Left lung (tissue), 4 donors: ENCODE measurements at regions not wholly inside any gene's neighbourhood (a gene's known extent, or its start where the extent isn't known, plus 50 kb on each side); places are given as distances from the start of the nearest gene placed in this dataset.
"Not testable (repeated sequence)": the region's sequence is repeated elsewhere in the genome, so short reads cannot be mapped to it uniquely, and the experiment has no call there.

Experiments used
- ATAC-seq: fragments of 200-7000 bp; cut with Tn5 transposase; one replicate; pipeline ENCODE4 v1.9.1; 2020; ENCODE audit warnings: moderate library complexity
- DNase-seq, 4 donors: peaks; one replicate each; pipeline ENCODE4 v3.0.0-alpha.2; 2013 to 2020
- H3K27ac ChIP-seq, 2 donors: fragments of 200-600 bp; sonication (generic) in 1 of 2; one replicate each; pipeline versions ENCODE4 v1.5.0 to v1.8.0; 2020 to 2021
- H3K27me3 ChIP-seq, 2 donors: fragments of 200-600 bp; sonication (generic) in 1 of 2; one replicate each; pipeline versions ENCODE4 v1.5.0 to v1.8.0; 2020 to 2021
- H3K36me3 ChIP-seq, 2 donors: fragments of 200-600 bp; sonication (generic) in 1 of 2; one replicate each; pipeline versions ENCODE4 v1.5.0 to v1.8.0; 2020 to 2021
- H3K4me1 ChIP-seq, 2 donors: fragments of 200-600 bp; one replicate each; pipeline ENCODE4 v1.8.0; 2021
- H3K4me3 ChIP-seq, 2 donors: fragments of 200-600 bp; sonication (generic) in 1 of 2; one replicate each; pipeline versions ENCODE4 v1.5.0 to v1.8.0; 2020 to 2021; ENCODE audit warnings: mild to moderate bottlenecking in 1 of 2
- H3K9me3 ChIP-seq, 2 donors: fragments of 200-600 bp; sonication (generic) in 1 of 2; one replicate each; pipeline versions ENCODE4 v1.5.0 to v1.8.0; 2020 to 2021
- CTCF ChIP-seq, 2 donors: fragments of 200-600 bp; sonication (generic) in 1 of 2; IDR thresholded peaks; one replicate each; pipeline versions ENCODE4 v1.5.0 to v1.8.0; 2021; ENCODE audit warnings: antibody characterized with exemption in 2 of 2
- intact Hi-C, 2 donors: fragments of 100-400 bp; cut with DNase I; formaldehyde crosslinking; loops; one replicate each; pipeline versions ENCODE4 v1.11.2 to v1.14.2; 2022
- donor health status: DM: no; HTN: yes; CAD: no.
- donor health status: DM: no; HTN: no; CAD: no.

- no peak overlapping the region for H3K27ac ChIP-seq
- intact Hi-C loops, result no loop called here
- no peak for ATAC-seq
- H3K4me3 ChIP-seq, result no peak overlapping the region
- no peaks in the 10 kb centered on the region for H3K27me3 ChIP-seq
- no peak for TF ChIP-seq CTCF (IDR thresholded peaks at IDR 0.05)
- H3K4me1 ChIP-seq, result no peaks in the 10 kb centered on the region
- DNase-seq, result no peak
- peaks cover 0 to 51% of the 10 kb centered on the region in 2 donors for H3K9me3 ChIP-seq
- no peaks in the 10 kb centered on the region for H3K36me3 ChIP-seq
Measured at GRCh38 chr19:24004166-24004565, 82.8 kb upstream of the ZNF254 start.

- ATAC-seq (no peak), DNase-seq (peak in 1 of 4 donors; percentile 15)
- Histone ChIP-seq H3K27ac (no peak overlapping the region), H3K4me1 (peaks cover 0 to 19% of the 10 kb centered on the region in 2 donors), H3K4me3 (no peak overlapping the region), H3K9me3 (peaks cover 0 to 2% of the 10 kb centered on the region in 2 donors), H3K27me3 (no peaks in the 10 kb centered on the region), H3K36me3 (no peaks in the 10 kb centered on the region)
- no peak for TF ChIP-seq CTCF (IDR thresholded peaks at IDR 0.05)
- intact Hi-C loops, result no loop called here
Measured at GRCh38 chr19:24029941-24030636, 56.9 kb upstream of the ZNF254 start.

- Histone ChIP-seq H3K9me3 (no peaks in the 10 kb centered on the region), H3K4me1 (peaks cover 0 to 39% of the 10 kb centered on the region in 2 donors), H3K36me3 (peaks cover 0 to 18% of the 10 kb centered on the region in 2 donors), H3K27me3 (no peaks in the 10 kb centered on the region), H3K27ac (peak overlapping the region in 1 of 2 donors; percentile 93), H3K4me3 (peak overlapping the region in 1 of 2 donors; percentile 58)
- DNase-seq (no peak), ATAC-seq (no peak)
- intact Hi-C loops, result no loop called here
- no peak for TF ChIP-seq CTCF (IDR thresholded peaks at IDR 0.05)
Measured at GRCh38 chr19:24032651-24033050, 54.3 kb upstream of the ZNF254 start.

GRCh38 chr19:24033301-24033962 lies 53.6 kb upstream of the ZNF254 start:
- ATAC-seq (peak; percentile 96), DNase-seq (peak; percentile 90 to 95 (median 91))
- intact Hi-C loops, result no loop called here
- H3K36me3 ChIP-seq, result peaks cover 0 to 23% of the 10 kb centered on the region in 2 donors
- peaks cover 0 to 39% of the 10 kb centered on the region in 2 donors for H3K4me1 ChIP-seq
- peak overlapping the region; percentile 93 to 97 for H3K27ac ChIP-seq
- H3K4me3 ChIP-seq, result peak overlapping the region; percentile 58 to 85
- H3K9me3 ChIP-seq, result no peaks in the 10 kb centered on the region
- TF ChIP-seq CTCF (IDR thresholded peaks at IDR 0.05), result no peak
- no peaks in the 10 kb centered on the region for H3K27me3 ChIP-seq

- TF ChIP-seq CTCF (IDR thresholded peaks at IDR 0.05), result no peak
- no peaks in the 10 kb centered on the region for H3K9me3 ChIP-seq
- peak overlapping the region; percentile 93 to 97 for H3K27ac ChIP-seq
- peak overlapping the region; percentile 58 to 85 for H3K4me3 ChIP-seq
- H3K4me1 ChIP-seq, result peaks cover 0 to 39% of the 10 kb centered on the region in 2 donors
- H3K36me3 ChIP-seq, result peaks cover 0 to 28% of the 10 kb centered on the region in 2 donors
- intact Hi-C loops, result no loop called here
- ATAC-seq, result peak; percentile 71
- DNase-seq, result peak; percentile 36 to 78 (median 46)
- no peaks in the 10 kb centered on the region for H3K27me3 ChIP-seq
Measured at GRCh38 chr19:24033963-24034342, 53.0 kb upstream of the ZNF254 start.

- DNase-seq, H3K27me3 ChIP-seq, H3K9me3 ChIP-seq, ATAC-seq, intact Hi-C loops: not testable (repeated sequence)
- Histone ChIP-seq H3K4me3 (peak overlapping the region; percentile 58 to 85), H3K4me1 (peaks cover 0 to 43% of the 10 kb centered on the region in 2 donors), H3K27ac (peak overlapping the region in 1 of 2 donors; percentile 97), H3K36me3 (peaks cover 0 to 32% of the 10 kb centered on the region in 2 donors)
Measured at GRCh38 chr19:24035261-24035880, 51.6 kb upstream of the ZNF254 start.
